PC-9 (cell line): ENCODE measurements at regions not wholly inside any gene's neighbourhood (a gene's known extent, or its start where the extent isn't known, plus 50 kb on each side); places are given as distances from the start of the nearest gene placed in this dataset.

Experiments used
- CTCF ChIP-seq: fragments of 200-600 bp; sonication (generic); conservative IDR thresholded peaks from 2 replicates; pipeline ENCODE4 v1.6.1; 2017; ENCODE audit warnings: mixed run types, antibody characterized with exemption, mild to moderate bottlenecking, moderate library complexity
- EZH2 ChIP-seq: fragments of 200-600 bp; sonication (generic); IDR thresholded peaks from 2 replicates; pipeline ENCODE4 v1.8.0; 2017; ENCODE audit warnings: antibody characterized with exemption, low read depth

DNA sequence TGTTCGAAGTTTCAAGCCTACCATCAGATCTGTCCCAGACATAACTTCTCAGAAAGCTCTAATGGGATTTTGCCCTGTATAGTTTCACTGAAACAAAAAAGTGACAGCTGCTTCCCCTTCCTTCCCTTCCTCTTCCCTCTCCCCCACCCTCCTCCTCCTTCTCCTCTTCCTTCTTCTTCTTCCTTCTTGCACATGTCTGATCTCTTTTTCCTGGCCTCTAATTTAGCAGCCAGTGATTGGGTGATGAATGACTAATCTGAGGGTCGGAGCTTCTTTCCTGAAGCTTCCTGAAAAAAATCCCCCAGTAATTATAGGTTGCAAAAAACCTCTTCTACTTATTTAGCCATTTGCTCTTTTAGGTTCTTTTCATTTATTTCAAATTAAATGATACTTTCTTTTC lies 168.7 kb downstream of the POTEB3 start:
- no peak for TF ChIP-seq CTCF
- no peak for TF ChIP-seq EZH2
